ENCODE measurements at regions not wholly inside any gene's neighbourhood (a gene's known extent, or its start where the extent isn't known, plus 50 kb on each side); places are given as distances from the start of the nearest gene placed in this dataset.

DNA sequence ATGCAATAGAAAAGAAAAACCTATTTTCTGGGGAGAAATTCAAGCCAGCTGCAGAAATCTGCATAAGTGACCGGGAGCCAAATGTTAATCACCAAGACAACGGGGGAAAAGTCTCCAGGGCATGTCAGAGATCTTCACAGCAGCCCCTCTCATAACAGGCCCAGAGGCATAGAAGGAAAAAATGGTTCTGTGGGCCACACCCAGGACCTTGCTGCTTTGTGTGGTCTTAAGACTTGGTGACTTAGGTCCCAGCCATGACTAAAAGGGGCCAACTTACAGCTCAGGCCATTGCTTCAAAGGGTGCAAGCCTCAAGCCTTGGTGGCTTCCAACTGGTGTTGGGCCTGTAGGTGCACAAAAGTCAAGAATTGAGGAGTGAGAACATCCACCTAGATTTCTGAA lies 2847.6 kb upstream of the PCDH20 start:
- Histone ChIP-seq H3K9me3 (ENCODE audit: insufficient read depth, low read depth, low read length) (peaks cover 17% of the 10 kb centered on the region), H3K27ac (ENCODE audit: low read length) (no peak overlapping the region), H3K27me3 (ENCODE audit: insufficient read depth, low read length) (no peaks in the 10 kb centered on the region), H3K9ac (ENCODE audit: low read depth, low read length) (no peak overlapping the region), H3K4me3 (ENCODE audit: low read length) (no peak overlapping the region), H3K36me3 (ENCODE audit: insufficient read depth, low read depth, low read length) (no peaks in the 10 kb centered on the region), H3K4me1 (ENCODE audit: insufficient read depth, low read length) (no peaks in the 10 kb centered on the region)

DNA sequence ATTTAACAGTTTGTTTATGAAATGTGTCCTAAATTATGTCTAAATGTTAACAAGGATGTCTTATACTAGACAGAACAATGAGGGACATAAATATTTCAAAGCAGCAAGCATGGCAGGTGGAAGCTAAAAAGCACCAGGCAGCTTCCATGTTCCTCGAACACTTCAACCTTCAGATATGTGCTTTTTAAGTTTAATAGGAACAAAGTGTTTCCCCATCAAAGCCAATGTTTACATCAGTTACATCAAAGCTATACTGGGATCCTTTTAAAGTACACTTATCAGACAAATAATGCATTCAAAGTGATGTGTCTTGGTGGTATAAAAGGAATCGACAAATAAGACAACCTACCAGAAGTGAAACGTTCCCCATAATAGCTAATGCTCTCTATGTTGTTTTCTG lies 2841.1 kb upstream of the PCDH20 start:
- Histone ChIP-seq H3K36me3 (ENCODE audit: insufficient read depth, low read depth, low read length) (no peaks in the 10 kb centered on the region), H3K27me3 (ENCODE audit: insufficient read depth, low read length) (no peaks in the 10 kb centered on the region), H3K9me3 (ENCODE audit: insufficient read depth, low read depth, low read length) (no peaks in the 10 kb centered on the region), H3K4me3 (ENCODE audit: low read length) (no peak overlapping the region), H3K4me1 (ENCODE audit: insufficient read depth, low read length) (no peaks in the 10 kb centered on the region), H3K9ac (ENCODE audit: low read depth, low read length) (no peak overlapping the region), H3K27ac (ENCODE audit: low read length) (no peak overlapping the region)

DNA sequence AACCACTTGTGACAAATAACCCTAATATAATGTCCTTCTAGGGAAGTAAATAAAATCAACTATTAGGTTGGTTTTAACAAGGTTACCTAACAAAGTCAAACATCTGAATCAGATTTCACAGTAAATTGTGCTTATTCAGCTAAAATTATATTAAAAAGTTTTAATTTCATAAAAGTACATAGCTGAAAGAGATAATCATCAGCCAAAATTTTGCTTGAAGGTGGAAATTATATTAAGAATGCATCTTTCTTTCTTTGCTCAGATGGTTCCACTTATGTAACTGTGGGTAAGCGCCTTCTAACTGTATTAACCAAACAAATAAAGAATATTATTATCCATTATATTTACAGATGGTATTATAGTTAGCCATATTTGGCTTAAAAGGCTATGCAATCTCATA lies 2840.3 kb upstream of the PCDH20 start:
- Histone ChIP-seq H3K9ac (ENCODE audit: low read depth, low read length) (no peak overlapping the region), H3K4me1 (ENCODE audit: insufficient read depth, low read length) (no peaks in the 10 kb centered on the region), H3K4me3 (ENCODE audit: low read length) (no peak overlapping the region), H3K27ac (ENCODE audit: low read length) (no peak overlapping the region), H3K36me3 (ENCODE audit: insufficient read depth, low read depth, low read length) (no peaks in the 10 kb centered on the region), H3K9me3 (ENCODE audit: insufficient read depth, low read depth, low read length) (peaks cover 4% of the 10 kb centered on the region; the same call in 1 of the 2 replicates), H3K27me3 (ENCODE audit: insufficient read depth, low read length) (no peaks in the 10 kb centered on the region)

DNA sequence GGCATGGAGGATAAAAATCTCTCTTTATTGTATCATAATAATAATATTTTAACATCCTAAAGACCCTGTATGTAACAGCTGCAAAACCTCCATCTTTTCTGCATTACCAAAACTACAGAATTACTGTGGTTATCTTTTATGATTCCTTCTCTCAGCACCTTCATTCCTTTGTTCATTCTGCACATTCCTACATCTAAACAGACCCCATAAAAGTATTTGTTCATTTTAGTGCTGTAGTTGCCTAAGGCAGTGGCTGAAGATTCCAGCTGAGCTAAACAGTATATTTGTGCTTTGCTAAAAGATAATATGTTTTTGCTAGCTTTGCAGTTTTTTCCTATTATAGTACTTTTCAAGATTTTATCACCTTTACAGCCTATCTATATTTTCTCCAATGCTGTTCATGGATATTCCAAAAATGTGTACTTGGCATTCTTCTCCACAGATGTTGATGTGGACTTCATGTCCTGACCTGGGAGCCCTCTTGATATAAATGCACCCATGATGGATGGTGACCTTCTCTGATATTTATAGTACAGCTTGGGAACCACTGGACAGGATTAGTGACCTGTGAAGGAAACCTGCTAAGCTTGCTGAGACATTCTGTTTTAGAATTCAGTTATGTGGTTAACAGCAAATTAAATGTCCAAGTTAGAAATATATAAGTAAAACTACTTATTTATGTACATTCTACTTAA lies 2832.9 kb upstream of the PCDH20 start:
- H3K36me3 ChIP-seq (ENCODE audit: insufficient read depth, low read depth, low read length) = no peaks in the 10 kb centered on the region
- no peaks in the 10 kb centered on the region for H3K27me3 ChIP-seq (ENCODE audit: insufficient read depth, low read length)
- no peaks in the 10 kb centered on the region for H3K4me1 ChIP-seq (ENCODE audit: insufficient read depth, low read length)
- no peak overlapping the region for H3K4me3 ChIP-seq (ENCODE audit: low read length)
- peaks cover 4% of the 10 kb centered on the region; the same call in 1 of the 2 replicates for H3K9me3 ChIP-seq (ENCODE audit: insufficient read depth, low read depth, low read length)
- no peak overlapping the region for H3K9ac ChIP-seq (ENCODE audit: low read depth, low read length)
- no peak overlapping the region for H3K27ac ChIP-seq (ENCODE audit: low read length)

DNA sequence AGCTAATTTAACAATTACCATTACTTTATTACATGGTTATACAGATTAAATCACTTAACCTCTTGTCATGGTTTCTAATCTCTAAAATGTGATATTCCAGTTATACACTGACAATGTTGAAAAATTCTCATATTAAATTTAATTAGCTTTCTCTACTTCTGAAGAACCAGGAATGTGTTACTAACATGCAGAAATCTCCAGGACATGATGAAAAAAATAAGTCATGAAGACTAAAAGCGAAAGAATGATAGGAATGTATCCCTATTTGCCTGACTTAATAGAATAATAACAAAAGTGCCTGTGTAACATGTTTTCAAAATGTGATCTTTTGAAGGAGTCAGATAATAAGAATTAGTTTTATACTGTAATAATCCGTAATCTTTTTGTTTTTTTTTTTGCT lies 2823.7 kb upstream of the PCDH20 start:
- Histone ChIP-seq H3K9ac (ENCODE audit: low read depth, low read length) (no peak overlapping the region), H3K4me3 (ENCODE audit: low read length) (no peak overlapping the region), H3K27ac (ENCODE audit: low read length) (no peak overlapping the region), H3K36me3 (ENCODE audit: insufficient read depth, low read depth, low read length) (no peaks in the 10 kb centered on the region), H3K4me1 (ENCODE audit: insufficient read depth, low read length) (peaks cover 3% of the 10 kb centered on the region; the same call in 1 of the 2 replicates), H3K9me3 (ENCODE audit: insufficient read depth, low read depth, low read length) (no peaks in the 10 kb centered on the region), H3K27me3 (ENCODE audit: insufficient read depth, low read length) (no peaks in the 10 kb centered on the region)

DNA sequence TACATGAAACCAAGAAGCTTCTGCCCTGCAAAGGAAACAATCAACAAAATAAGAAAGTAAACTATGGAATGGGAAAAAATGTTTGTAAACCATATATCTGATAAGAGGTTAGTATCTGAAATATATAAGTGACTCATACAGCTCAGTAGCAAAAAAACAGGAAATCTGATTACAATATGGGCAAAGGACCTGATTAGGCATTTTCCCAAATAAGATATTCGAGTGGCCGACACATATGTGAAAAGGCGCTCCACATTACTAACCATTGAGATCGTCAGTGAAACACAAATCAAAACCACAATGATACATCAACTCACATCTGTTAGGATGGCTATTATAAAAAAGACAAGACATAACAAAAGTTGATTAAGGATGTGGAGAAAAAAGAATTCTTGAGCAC lies 2818.6 kb upstream of the PCDH20 start:
- Histone ChIP-seq H3K4me3 (ENCODE audit: low read length) (no peak overlapping the region), H3K4me1 (ENCODE audit: insufficient read depth, low read length) (peaks cover 2% of the 10 kb centered on the region; the same call in 1 of the 2 replicates), H3K36me3 (ENCODE audit: insufficient read depth, low read depth, low read length) (no peaks in the 10 kb centered on the region), H3K27ac (ENCODE audit: low read length) (no peak overlapping the region), H3K27me3 (ENCODE audit: insufficient read depth, low read length) (no peaks in the 10 kb centered on the region), H3K9me3 (ENCODE audit: insufficient read depth, low read depth, low read length) (no peaks in the 10 kb centered on the region), H3K9ac (ENCODE audit: low read depth, low read length) (no peak overlapping the region)

DNA sequence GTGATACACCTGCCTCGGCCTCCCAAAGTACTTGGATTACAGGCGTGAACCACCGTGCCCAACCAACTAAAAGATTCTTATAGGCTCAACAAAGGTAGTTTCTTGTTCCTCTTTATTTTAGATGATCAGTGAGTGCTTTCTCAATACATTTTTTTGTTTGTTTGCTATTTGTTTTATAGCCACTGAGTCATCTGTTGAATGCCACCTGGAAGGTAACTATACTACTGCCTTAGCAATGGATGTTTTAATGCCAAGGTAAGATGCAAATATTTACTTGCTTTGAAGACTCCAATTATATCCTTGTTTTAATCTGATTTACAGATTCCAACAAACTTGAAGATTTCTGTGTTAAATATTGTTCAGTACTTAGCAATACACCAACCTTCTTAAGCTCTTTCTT lies 2807.4 kb upstream of the PCDH20 start:
- Histone ChIP-seq H3K27me3 (ENCODE audit: insufficient read depth, low read length) (no peaks in the 10 kb centered on the region), H3K36me3 (ENCODE audit: insufficient read depth, low read depth, low read length) (no peaks in the 10 kb centered on the region), H3K9ac (ENCODE audit: low read depth, low read length) (no peak overlapping the region), H3K4me1 (ENCODE audit: insufficient read depth, low read length) (no peaks in the 10 kb centered on the region), H3K27ac (ENCODE audit: low read length) (no peak overlapping the region), H3K9me3 (ENCODE audit: insufficient read depth, low read depth, low read length) (no peaks in the 10 kb centered on the region), H3K4me3 (ENCODE audit: low read length) (no peak overlapping the region)

DNA sequence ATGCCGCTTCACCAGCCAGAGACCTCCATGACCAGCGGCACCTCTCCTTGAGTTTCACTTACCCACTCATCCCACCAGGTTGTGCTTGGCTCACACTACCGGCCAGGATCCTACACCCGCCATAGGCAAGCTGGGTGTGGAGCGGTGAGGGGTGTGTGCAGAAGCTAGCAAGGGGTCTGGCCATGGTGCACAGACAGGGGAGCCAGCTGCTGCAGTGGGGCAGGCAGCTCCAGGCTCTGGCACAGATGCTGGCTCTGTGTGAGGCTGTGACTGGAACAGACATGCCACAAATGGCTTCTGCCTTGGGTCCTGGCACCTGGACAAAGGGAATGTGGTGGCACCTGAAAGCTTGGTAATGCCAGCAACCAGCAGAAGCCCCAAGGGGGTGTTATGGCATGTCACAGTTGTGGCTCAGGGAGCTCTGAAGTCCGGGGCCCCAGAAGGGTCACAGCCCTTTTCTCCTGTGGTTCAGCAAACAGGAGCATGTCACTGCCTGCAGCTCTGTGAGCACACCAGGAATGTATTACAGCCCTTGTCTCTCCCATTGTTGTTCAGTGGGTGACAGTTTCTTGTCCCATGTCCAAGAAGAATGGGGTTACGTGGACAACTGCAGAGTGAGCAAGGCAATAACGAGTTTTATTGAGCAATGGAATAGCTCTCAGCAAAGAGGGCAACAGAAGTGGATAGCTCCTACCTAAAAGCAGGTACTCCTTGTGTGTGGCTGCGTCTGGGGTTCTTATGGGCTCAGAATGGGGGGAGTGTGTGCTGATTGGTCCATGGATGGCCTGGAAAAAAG lies 2791.0 kb upstream of the PCDH20 start:
- Histone ChIP-seq H3K9ac (ENCODE audit: low read depth, low read length) (no peak overlapping the region), H3K9me3 (ENCODE audit: insufficient read depth, low read depth, low read length) (peaks cover 11% of the 10 kb centered on the region; the same call in 1 of the 2 replicates), H3K27me3 (ENCODE audit: insufficient read depth, low read length) (no peaks in the 10 kb centered on the region), H3K4me3 (ENCODE audit: low read length) (no peak overlapping the region), H3K27ac (ENCODE audit: low read length) (no peak overlapping the region), H3K4me1 (ENCODE audit: insufficient read depth, low read length) (no peaks in the 10 kb centered on the region), H3K36me3 (ENCODE audit: insufficient read depth, low read depth, low read length) (no peaks in the 10 kb centered on the region)

DNA sequence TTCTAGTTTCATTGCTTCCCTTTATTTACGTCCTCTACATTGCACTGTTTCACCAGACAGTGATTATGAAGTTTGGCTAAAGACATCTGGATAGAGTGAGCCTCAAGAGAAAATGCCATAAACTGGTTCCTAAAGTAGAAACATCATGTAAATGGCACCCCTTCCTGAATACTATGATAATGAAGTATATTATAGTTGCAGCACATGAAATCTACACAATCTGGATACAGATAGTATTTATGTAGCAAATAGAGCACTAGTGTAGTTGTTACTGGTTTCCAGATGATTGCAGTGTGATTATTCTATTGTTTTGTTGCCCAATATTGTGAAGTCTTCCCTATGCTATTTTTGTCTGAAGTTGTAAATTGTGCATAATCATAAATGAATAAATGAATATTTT lies 2786.9 kb upstream of the PCDH20 start:
- Histone ChIP-seq H3K36me3 (ENCODE audit: insufficient read depth, low read depth, low read length) (no peaks in the 10 kb centered on the region), H3K9ac (ENCODE audit: low read depth, low read length) (no peak overlapping the region), H3K9me3 (ENCODE audit: insufficient read depth, low read depth, low read length) (peaks cover 11% of the 10 kb centered on the region; the same call in 1 of the 2 replicates)

DNA sequence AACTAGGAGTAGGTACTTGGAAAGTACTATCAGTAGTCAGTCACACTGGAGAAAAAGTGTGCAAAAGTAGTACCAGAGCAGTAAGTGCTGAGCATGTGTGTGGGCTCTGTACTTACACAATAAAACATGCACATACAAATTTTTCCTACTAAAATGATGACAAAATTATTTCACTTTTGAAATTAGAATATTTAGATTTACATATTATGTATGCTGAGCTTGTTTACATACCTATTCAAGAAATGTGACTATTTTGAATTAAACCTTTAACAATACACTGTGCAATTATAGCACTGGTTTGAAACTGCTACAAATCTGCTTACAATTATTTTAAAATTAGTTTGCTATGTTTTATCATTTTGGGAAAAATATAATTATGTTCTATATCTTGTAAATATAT lies 2781.6 kb upstream of the PCDH20 start:
- no peak overlapping the region for H3K4me3 ChIP-seq (ENCODE audit: low read length)
- no peaks in the 10 kb centered on the region for H3K4me1 ChIP-seq (ENCODE audit: insufficient read depth, low read length)
- no peak overlapping the region for H3K27ac ChIP-seq (ENCODE audit: low read length)
- no peaks in the 10 kb centered on the region for H3K9me3 ChIP-seq (ENCODE audit: insufficient read depth, low read depth, low read length)
- no peak overlapping the region for H3K9ac ChIP-seq (ENCODE audit: low read depth, low read length)
- no peaks in the 10 kb centered on the region for H3K36me3 ChIP-seq (ENCODE audit: insufficient read depth, low read depth, low read length)
- no peaks in the 10 kb centered on the region for H3K27me3 ChIP-seq (ENCODE audit: insufficient read depth, low read length)

More for the DNA sequence above, 2786.9 kb upstream of the PCDH20 start:
- no peak overlapping the region for H3K4me3 ChIP-seq (ENCODE audit: low read length)
- no peaks in the 10 kb centered on the region for H3K4me1 ChIP-seq (ENCODE audit: insufficient read depth, low read length)
- no peak overlapping the region for H3K27ac ChIP-seq (ENCODE audit: low read length)
- H3K27me3 ChIP-seq (ENCODE audit: insufficient read depth, low read length) = no peaks in the 10 kb centered on the region

DNA sequence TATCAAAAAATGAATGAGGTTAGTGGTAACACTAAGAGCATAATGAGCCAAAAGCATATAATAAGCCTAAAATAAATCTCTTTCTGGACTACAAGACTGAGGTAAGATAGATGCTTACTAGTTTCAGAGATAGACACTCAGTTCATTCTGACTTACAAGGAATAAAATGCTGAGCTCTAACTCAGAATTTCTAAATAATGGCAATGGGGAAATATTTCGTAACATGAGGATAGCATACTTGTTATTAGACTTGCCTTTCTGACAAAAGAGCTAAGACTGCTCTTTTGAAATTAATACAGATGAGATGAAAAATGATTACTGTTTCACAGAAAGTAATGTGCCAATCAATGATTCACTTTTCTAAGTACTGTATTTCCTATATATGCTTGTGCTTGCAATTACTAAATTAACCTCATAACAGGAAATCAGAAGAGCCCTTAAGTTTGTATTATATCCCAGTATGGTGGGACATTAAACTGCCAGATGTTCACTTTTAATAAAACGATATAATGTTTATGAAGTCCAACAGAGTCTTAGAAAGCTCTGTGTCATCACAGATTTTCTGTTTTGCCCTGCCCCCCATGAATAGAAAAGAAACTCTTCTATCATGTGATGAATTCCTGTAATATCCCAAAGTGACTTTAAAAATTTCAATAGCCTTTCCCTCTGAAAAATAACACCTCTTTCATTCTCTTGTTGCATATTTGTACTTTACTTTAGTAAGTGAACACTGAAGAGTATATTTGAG lies 2771.0 kb upstream of the PCDH20 start:
- Histone ChIP-seq H3K36me3 (ENCODE audit: insufficient read depth, low read depth, low read length) (no peaks in the 10 kb centered on the region), H3K4me1 (ENCODE audit: insufficient read depth, low read length) (no peaks in the 10 kb centered on the region), H3K9me3 (ENCODE audit: insufficient read depth, low read depth, low read length) (no peaks in the 10 kb centered on the region), H3K27ac (ENCODE audit: low read length) (no peak overlapping the region), H3K9ac (ENCODE audit: low read depth, low read length) (no peak overlapping the region), H3K27me3 (ENCODE audit: insufficient read depth, low read length) (no peaks in the 10 kb centered on the region), H3K4me3 (ENCODE audit: low read length) (no peak overlapping the region)
